OCI-LY7 (cell line): ENCODE measurements at regions not wholly inside any gene's neighbourhood (a gene's known extent, or its start where the extent isn't known, plus 50 kb on each side); places are given as distances from the start of the nearest gene placed in this dataset.

Experiments
- BruUV-seq: library from RNA; stranded (reverse); fragments of 400-500 nt; replicated peaks from 2 replicates; lab custom pipeline; 2021; lab: Mats Ljungman, UMichigan
- CTCF ChIA-PET: fragments of 300-600 bp; sonication (Branson Sonifier 250); formaldehyde crosslinking; loops from one replicate; lab custom pipeline; 2022; ENCODE audit warnings: antibody characterized with exemption; ENCODE audit not compliant: unreplicated experiment; lab: Charles Lee
- POLR2A ChIA-PET: fragments of 300-600 bp; sonication (Branson Sonifier 250); formaldehyde crosslinking; loops from one replicate; lab custom pipeline; 2022; ENCODE audit warnings: antibody characterized with exemption; lab: Charles Lee
- DNase-seq: peaks from one replicate; pipeline ENCODE4 v3.0.0-alpha.2; 2015; ENCODE audit warnings: low spot score
- H2AFZ ChIP-seq: fragments of 200-600 bp; sonication (generic), shearing (Covaris generic); 2 replicates; pipeline ENCODE4 v1.6.1; 2014; ENCODE audit warnings: mild to moderate bottlenecking, antibody characterized with exemption, low read length, moderate library complexity
- H3K27ac ChIP-seq: fragments of 200-600 bp; sonication (generic); 2 replicates; pipeline ENCODE4 v1.5.1; 2014; ENCODE audit warnings: mixed run types, low read depth, mild to moderate bottlenecking, moderate library complexity, low read length, inconsistent platforms; ENCODE audit not compliant: poor library complexity, severe bottlenecking
- H3K36me3 ChIP-seq: fragments of 200-600 bp; sonication (generic); 2 replicates; pipeline ENCODE4 v1.6.1; 2014; ENCODE audit warnings: mild to moderate bottlenecking, antibody characterized with exemption, low read length, moderate library complexity, mixed read lengths; ENCODE audit not compliant: insufficient read depth
- H3K4me1 ChIP-seq: fragments of 200-600 bp; sonication (generic); 2 replicates; pipeline ENCODE4 v1.5.1; 2014; ENCODE audit warnings: mild to moderate bottlenecking, low read length; ENCODE audit not compliant: insufficient read depth, poor library complexity, severe bottlenecking
- H3K4me2 ChIP-seq: fragments of 200-600 bp; sonication (generic); 2 replicates; pipeline ENCODE4 v1.6.1; 2014; ENCODE audit warnings: mild to moderate bottlenecking, low read length
- H3K4me3 ChIP-seq: fragments of 200-600 bp; sonication (generic); 2 replicates; pipeline ENCODE4 v1.5.1; 2014; ENCODE audit warnings: mild to moderate bottlenecking, low read depth, low read length; ENCODE audit not compliant: poor library complexity, severe bottlenecking
- H3K79me2 ChIP-seq: fragments of 200-600 bp; sonication (generic); 2 replicates; pipeline ENCODE4 v1.6.1; 2016; ENCODE audit warnings: low read depth, mild to moderate bottlenecking, low read length, moderate library complexity, mixed read lengths; ENCODE audit not compliant: insufficient read depth
- H3K9me2 ChIP-seq: fragments of 200-600 bp; sonication (generic); 2 replicates; pipeline ENCODE4 v1.6.1; 2016; ENCODE audit warnings: mild to moderate bottlenecking, low read length, mixed read lengths; ENCODE audit not compliant: insufficient read depth
- H3K9me3 ChIP-seq: fragments of 200-600 bp; sonication (generic); 2 replicates; pipeline ENCODE4 v1.6.1; 2014; ENCODE audit warnings: mild to moderate bottlenecking, mixed run types, low read length, mixed read lengths
- H4K20me1 ChIP-seq: fragments of 200-600 bp; sonication (generic); 2 replicates; pipeline ENCODE4 v1.6.1; 2014; ENCODE audit warnings: mild to moderate bottlenecking, antibody characterized with exemption, low read length, moderate library complexity, mixed read lengths; ENCODE audit not compliant: insufficient read depth
- CTCF ChIP-seq: fragments of 200-600 bp; sonication (generic); conservative IDR thresholded peaks from 2 replicates; pipeline ENCODE4 v1.5.1; 2014; ENCODE audit warnings: mild to moderate bottlenecking, antibody characterized with exemption, low read length, moderate library complexity, mixed read lengths
- EZH2phosphoT487 ChIP-seq: fragments of 200-600 bp; sonication (generic); IDR thresholded peaks from 2 replicates; pipeline ENCODE4 v1.6.1; 2018; ENCODE audit warnings: low read depth, borderline replicate concordance, mild to moderate bottlenecking, mixed run types, antibody characterized with exemption, low read length, moderate library complexity, mixed read lengths
- intact Hi-C: fragments of 100-400 bp; cut with micrococcal nuclease; formaldehyde crosslinking; loops from one replicate; pipeline ENCODE4 v1.10.0; 2022; ENCODE audit not compliant: unreplicated experiment

GRCh38 chr16:35689764-35690163, 2230.4 kb downstream of the TP53TG3F start:
- POLR2A ChIA-PET: no interaction called here
- Histone ChIP-seq H4K20me1 (no peaks in the 10 kb centered on the region), H2AFZ (no peak overlapping the region), H3K4me2 (no peak overlapping the region), H3K36me3 (no peaks in the 10 kb centered on the region), H3K79me2 (no peaks in the 10 kb centered on the region), H3K27ac (no peak overlapping the region), H3K4me1 (no peaks in the 10 kb centered on the region), H3K9me2 (no peaks in the 10 kb centered on the region), H3K9me3 (peaks cover 8% of the 10 kb centered on the region; the same call in 1 of the 2 replicates), H3K4me3 (no peak overlapping the region)
- TF ChIP-seq EZH2phosphoT487 (no peak), CTCF (no peak)
- DNase-seq: no peak
- no TSS peak for BruUV-seq
- intact Hi-C loops: no loop called here
- CTCF ChIA-PET: no interaction called here

GRCh38 chr16:35690413-35690812, 2231.0 kb downstream of the TP53TG3F start:
- no TSS peak for BruUV-seq
- H3K4me3 ChIP-seq: no peak overlapping the region
- H4K20me1 ChIP-seq: no peaks in the 10 kb centered on the region
- CTCF ChIA-PET: no interaction called here
- no peaks in the 10 kb centered on the region for H3K9me2 ChIP-seq
- H3K4me1 ChIP-seq: no peaks in the 10 kb centered on the region
- H3K27ac ChIP-seq: no peak overlapping the region
- POLR2A ChIA-PET: no interaction called here
- H3K36me3 ChIP-seq: no peaks in the 10 kb centered on the region
- TF ChIP-seq EZH2phosphoT487 (no peak), CTCF (no peak)
- H3K9me3 ChIP-seq: 0 out of 2 replicates have a peak, but pooled peaks cover 5% of the 10 kb centered on the region
- H3K4me2 ChIP-seq: no peak overlapping the region
- intact Hi-C loops: no loop called here
- H3K79me2 ChIP-seq: no peaks in the 10 kb centered on the region
- no peak overlapping the region for H2AFZ ChIP-seq
- DNase-seq: no peak

- Histone ChIP-seq H4K20me1 (no peaks in the 10 kb centered on the region), H3K36me3 (no peaks in the 10 kb centered on the region), H3K4me2 (no peak overlapping the region), H3K9me2 (no peaks in the 10 kb centered on the region), H3K4me3 (no peak overlapping the region), H3K9me3 (0 out of 2 replicates have a peak, but pooled peaks cover 10% of the 10 kb centered on the region), H3K27ac (no peak overlapping the region), H3K79me2 (no peaks in the 10 kb centered on the region), H3K4me1 (no peaks in the 10 kb centered on the region), H2AFZ (no peak overlapping the region)
- BruUV-seq: no TSS peak
- TF ChIP-seq EZH2phosphoT487 (no peak), CTCF (no peak)
- POLR2A ChIA-PET: no interaction called here
- intact Hi-C loops: no loop called here
- CTCF ChIA-PET: no interaction called here
- DNase-seq: no peak
These were observed 2231.6 kb downstream of the TP53TG3F start for GRCh38 chr16:35691057-35691456.
